GM23338 (cell line): ENCODE measurements at regions not wholly inside any gene's neighbourhood (a gene's known extent, or its start where the extent isn't known, plus 50 kb on each side); places are given as distances from the start of the nearest gene placed in this dataset.

Experiments
- ATAC-seq: fragments of 200-7000 bp; cut with Tn5 transposase; 3 replicates; pipeline ENCODE4 v1.9.1; 2020
- DNase-seq: peaks from one replicate; pipeline ENCODE4 v3.0.0-alpha.2; 2015; ENCODE audit warnings: low spot score
- H2AFZ ChIP-seq: fragments of 200-600 bp; sonication (generic); 2 replicates; pipeline ENCODE4 v1.8.0; 2016; ENCODE audit warnings: antibody characterized with exemption, mild to moderate bottlenecking, moderate library complexity
- H3F3A ChIP-seq: fragments of 200-600 bp; sonication (generic); replicated peaks from 2 replicates; pipeline ENCODE4 v1.8.0; 2017; ENCODE audit warnings: antibody characterized with exemption, mixed run types, low read depth
- H3K27ac ChIP-seq: fragments of 200-600 bp; sonication (generic); 2 replicates; pipeline ENCODE4 v1.6.1; 2016; ENCODE audit warnings: low read depth
- H3K27me3 ChIP-seq: fragments of 200-600 bp; sonication (generic); 2 replicates; pipeline ENCODE4 v1.8.0; 2016; ENCODE audit warnings: mild to moderate bottlenecking, mixed run types, moderate library complexity; ENCODE audit not compliant: insufficient read depth
- H3K36me3 ChIP-seq: fragments of 200-600 bp; sonication (generic); 2 replicates; pipeline ENCODE4 v1.8.0; 2016; ENCODE audit warnings: mild to moderate bottlenecking; ENCODE audit not compliant: insufficient read depth
- H3K4me1 ChIP-seq: fragments of 200-600 bp; sonication (generic); 2 replicates; pipeline ENCODE4 v1.8.0; 2016; ENCODE audit warnings: mild to moderate bottlenecking, moderate library complexity; ENCODE audit not compliant: insufficient read depth
- H3K4me2 ChIP-seq: fragments of 200-600 bp; sonication (generic); 2 replicates; pipeline ENCODE4 v1.7.1; 2017; ENCODE audit warnings: mixed run types
- H3K4me3 ChIP-seq: fragments of 200-600 bp; sonication (generic); 2 replicates; pipeline ENCODE4 v1.6.1; 2016; ENCODE audit warnings: mixed run types
- H3K79me2 ChIP-seq: fragments of 200-600 bp; sonication (generic); replicated peaks from 2 replicates; pipeline ENCODE4 v1.8.0; 2017; ENCODE audit warnings: mild to moderate bottlenecking; ENCODE audit not compliant: insufficient read depth
- H3K9me2 ChIP-seq: fragments of 200-600 bp; sonication (generic); 2 replicates; pipeline ENCODE4 v1.8.0; 2017; ENCODE audit not compliant: insufficient read depth
- H4K20me1 ChIP-seq: fragments of 200-600 bp; sonication (generic); replicated peaks from 2 replicates; pipeline ENCODE4 v1.8.0; 2017; ENCODE audit warnings: mild to moderate bottlenecking; ENCODE audit not compliant: insufficient read depth
- H3K27ac Mint-ChIP-seq: 2 replicates; pipeline ENCODE4 v1.8.0; 2020; ENCODE audit warnings: inconsistent platforms, mild to moderate bottlenecking, moderate library complexity, mixed read lengths
- H3K27me3 Mint-ChIP-seq: 3 replicates; pipeline ENCODE4 v1.8.0; 2022; ENCODE audit warnings: low read depth, mild to moderate bottlenecking, moderate library complexity, mixed read lengths, inconsistent platforms; ENCODE audit not compliant: insufficient read depth, poor library complexity
- H3K36me3 Mint-ChIP-seq: 3 replicates; pipeline ENCODE4 v1.8.0; 2021; ENCODE audit warnings: low read depth, mild to moderate bottlenecking, inconsistent platforms, moderate library complexity, mixed read lengths
- H3K4me1 Mint-ChIP-seq: 3 replicates; pipeline ENCODE4 v1.8.0; 2020; ENCODE audit warnings: mild to moderate bottlenecking, inconsistent platforms, mixed read lengths
- H3K4me3 Mint-ChIP-seq: 3 replicates; pipeline ENCODE4 v1.8.0; 2021; ENCODE audit warnings: moderate library complexity, mild to moderate bottlenecking, inconsistent platforms, mixed read lengths
- H3K9me3 Mint-ChIP-seq: 3 replicates; pipeline ENCODE4 v1.8.0; 2020; ENCODE audit warnings: moderate library complexity, mild to moderate bottlenecking, inconsistent platforms, mixed read lengths
- CREB1 ChIP-seq: fragments of 250-450 bp; sonication (Bioruptor Pico); IDR thresholded peaks from 2 replicates; pipeline ENCODE4 v1.5.0; 2020; ENCODE audit warnings: low read depth, mild to moderate bottlenecking, moderate library complexity
- EZH2 ChIP-seq: fragments of 200-600 bp; sonication (generic); IDR thresholded peaks from one replicate; pipeline ENCODE4 v1.8.0; 2017; ENCODE audit warnings: antibody characterized with exemption, mild to moderate bottlenecking, low read depth; ENCODE audit not compliant: unreplicated experiment
- EZH2phosphoT487 ChIP-seq: fragments of 200-600 bp; sonication (generic); IDR thresholded peaks from one replicate; pipeline ENCODE4 v1.8.1; 2018; ENCODE audit warnings: antibody characterized with exemption; ENCODE audit not compliant: unreplicated experiment
- JUNB ChIP-seq: IDR thresholded peaks from one replicate; pipeline ENCODE4 v1.6.1; 2016; ENCODE audit warnings: antibody characterized with exemption; ENCODE audit not compliant: unreplicated experiment
- NANOG ChIP-seq: IDR thresholded peaks from 2 replicates; pipeline ENCODE4 v1.6.1; 2016; ENCODE audit warnings: antibody characterized with exemption, borderline replicate concordance
- POLR2AphosphoS5 ChIP-seq: IDR thresholded peaks from 2 replicates; pipeline ENCODE4 v1.6.1; 2016; ENCODE audit warnings: antibody characterized with exemption, low read depth
- STAT1 ChIP-seq: IDR thresholded peaks from one replicate; pipeline ENCODE4 v1.6.1; 2016; ENCODE audit warnings: antibody characterized with exemption; ENCODE audit not compliant: unreplicated experiment
- ZNF114 ChIP-seq: fragments of 250-450 bp; sonication (Bioruptor Pico); IDR thresholded peaks from 2 replicates; pipeline ENCODE4 v1.5.0; 2020; ENCODE audit warnings: mild to moderate bottlenecking, moderate library complexity
- TF ChIP-seq, protein P1 (sequence below): IDR thresholded peaks from 2 replicates; pipeline ENCODE4 v1.6.1; 2016; ENCODE audit warnings: antibody characterized with exemption
- TF ChIP-seq, protein P2 (sequence below), 2 experiments: fragments of 200-600 bp in 1 of 2; sonication (generic) in 1 of 2; conservative IDR thresholded peaks; 2 replicates each; pipeline versions ENCODE4 v1.5.1 to v1.6.1; 2016 to 2017; ENCODE audit warnings: antibody characterized with exemption in 2 of 2, low read depth in 2 of 2, mild to moderate bottlenecking in 2 of 2, moderate library complexity in 1 of 2
- TF ChIP-seq, protein P3 (sequence below): IDR thresholded peaks from one replicate; pipeline ENCODE4 v1.6.1; 2018; ENCODE audit warnings: antibody characterized with exemption; ENCODE audit not compliant: unreplicated experiment

DNA sequence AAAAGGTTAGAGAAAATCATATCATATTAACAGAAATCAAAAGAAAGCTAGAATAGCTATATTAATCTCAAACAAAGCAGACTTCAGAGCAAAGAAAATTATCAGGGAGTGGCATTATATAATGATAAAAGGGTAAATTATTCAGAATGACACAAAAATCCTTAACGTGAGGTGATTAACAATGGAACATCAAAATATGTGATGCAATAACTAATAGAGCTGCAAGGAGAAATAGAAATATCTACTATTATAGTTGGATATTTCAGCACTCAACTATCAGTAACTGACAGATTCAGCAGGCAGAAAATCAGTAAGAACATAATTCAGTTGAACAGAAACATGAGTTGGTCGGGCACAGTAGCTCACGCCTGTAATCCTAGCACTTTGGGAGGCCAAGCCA lies 275.1 kb upstream of the FSIP2 start:
- H3K79me2 ChIP-seq: no peaks in the 10 kb centered on the region
- H3K27ac ChIP-seq: no peak overlapping the region
- Mint-ChIP-seq H3K4me3 (no peak overlapping the region), H3K9me3 (no peaks in the 10 kb centered on the region; the same call in 2 of the 3 replicates), H3K36me3 (no peaks in the 10 kb centered on the region; the same call in 1 of the 3 replicates), H3K4me1 (no peaks in the 10 kb centered on the region), H3K27me3 (no peaks in the 10 kb centered on the region), H3K27ac (no peak overlapping the region)
- H3K4me3 ChIP-seq: no peak overlapping the region
- no peaks in the 10 kb centered on the region for H4K20me1 ChIP-seq
- DNase-seq (no peak), ATAC-seq (no peak)
- H3F3A ChIP-seq: no peaks in the 10 kb centered on the region
- no peaks in the 10 kb centered on the region for H3K27me3 ChIP-seq
- no peak overlapping the region for H2AFZ ChIP-seq
- H3K9me2 ChIP-seq: no peaks in the 10 kb centered on the region
- no peak overlapping the region for H3K4me2 ChIP-seq
- no peaks in the 10 kb centered on the region for H3K36me3 ChIP-seq
- H3K4me1 ChIP-seq: no peaks in the 10 kb centered on the region
- no peak for TF ChIP-seq POLR2AphosphoS5
- no peak for TF ChIP-seq JUNB
- TF ChIP-seq STAT1: no peak
- TF ChIP-seq, protein P1, sequence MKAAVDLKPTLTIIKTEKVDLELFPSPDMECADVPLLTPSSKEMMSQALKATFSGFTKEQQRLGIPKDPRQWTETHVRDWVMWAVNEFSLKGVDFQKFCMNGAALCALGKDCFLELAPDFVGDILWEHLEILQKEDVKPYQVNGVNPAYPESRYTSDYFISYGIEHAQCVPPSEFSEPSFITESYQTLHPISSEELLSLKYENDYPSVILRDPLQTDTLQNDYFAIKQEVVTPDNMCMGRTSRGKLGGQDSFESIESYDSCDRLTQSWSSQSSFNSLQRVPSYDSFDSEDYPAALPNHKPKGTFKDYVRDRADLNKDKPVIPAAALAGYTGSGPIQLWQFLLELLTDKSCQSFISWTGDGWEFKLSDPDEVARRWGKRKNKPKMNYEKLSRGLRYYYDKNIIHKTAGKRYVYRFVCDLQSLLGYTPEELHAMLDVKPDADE: no peak

- Mint-ChIP-seq H3K4me3 (no peak overlapping the region), H3K27ac (no peak overlapping the region), H3K4me1 (no peaks in the 10 kb centered on the region), H3K36me3 (no peaks in the 10 kb centered on the region; the same call in 1 of the 3 replicates), H3K27me3 (no peaks in the 10 kb centered on the region), H3K9me3 (no peaks in the 10 kb centered on the region; the same call in 2 of the 3 replicates)
- H3K4me3 ChIP-seq: no peak overlapping the region
- H2AFZ ChIP-seq: no peak overlapping the region
- no peaks in the 10 kb centered on the region for H3K27me3 ChIP-seq
- no peaks in the 10 kb centered on the region for H3K36me3 ChIP-seq
- H3K4me1 ChIP-seq: no peaks in the 10 kb centered on the region
- DNase-seq (no peak), ATAC-seq (no peak)
- no peak overlapping the region for H3K4me2 ChIP-seq
- no peaks in the 10 kb centered on the region for H3F3A ChIP-seq
- H3K9me2 ChIP-seq: no peaks in the 10 kb centered on the region
- no peaks in the 10 kb centered on the region for H4K20me1 ChIP-seq
- no peaks in the 10 kb centered on the region for H3K79me2 ChIP-seq
- no peak overlapping the region for H3K27ac ChIP-seq
- TF ChIP-seq NANOG (no peak), STAT1 (no peak), EZH2phosphoT487 (no peak), CREB1 (CRISPR knock-in tag) (no peak), ZNF114 (no peak), POLR2AphosphoS5 (no peak), EZH2 (no peak)
- TF ChIP-seq, protein P2, sequence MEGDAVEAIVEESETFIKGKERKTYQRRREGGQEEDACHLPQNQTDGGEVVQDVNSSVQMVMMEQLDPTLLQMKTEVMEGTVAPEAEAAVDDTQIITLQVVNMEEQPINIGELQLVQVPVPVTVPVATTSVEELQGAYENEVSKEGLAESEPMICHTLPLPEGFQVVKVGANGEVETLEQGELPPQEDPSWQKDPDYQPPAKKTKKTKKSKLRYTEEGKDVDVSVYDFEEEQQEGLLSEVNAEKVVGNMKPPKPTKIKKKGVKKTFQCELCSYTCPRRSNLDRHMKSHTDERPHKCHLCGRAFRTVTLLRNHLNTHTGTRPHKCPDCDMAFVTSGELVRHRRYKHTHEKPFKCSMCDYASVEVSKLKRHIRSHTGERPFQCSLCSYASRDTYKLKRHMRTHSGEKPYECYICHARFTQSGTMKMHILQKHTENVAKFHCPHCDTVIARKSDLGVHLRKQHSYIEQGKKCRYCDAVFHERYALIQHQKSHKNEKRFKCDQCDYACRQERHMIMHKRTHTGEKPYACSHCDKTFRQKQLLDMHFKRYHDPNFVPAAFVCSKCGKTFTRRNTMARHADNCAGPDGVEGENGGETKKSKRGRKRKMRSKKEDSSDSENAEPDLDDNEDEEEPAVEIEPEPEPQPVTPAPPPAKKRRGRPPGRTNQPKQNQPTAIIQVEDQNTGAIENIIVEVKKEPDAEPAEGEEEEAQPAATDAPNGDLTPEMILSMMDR (conservative IDR thresholded peaks at IDR 0.05; ENCODE audit: low read depth in 2 of 2): no peak
- TF ChIP-seq, protein P3, sequence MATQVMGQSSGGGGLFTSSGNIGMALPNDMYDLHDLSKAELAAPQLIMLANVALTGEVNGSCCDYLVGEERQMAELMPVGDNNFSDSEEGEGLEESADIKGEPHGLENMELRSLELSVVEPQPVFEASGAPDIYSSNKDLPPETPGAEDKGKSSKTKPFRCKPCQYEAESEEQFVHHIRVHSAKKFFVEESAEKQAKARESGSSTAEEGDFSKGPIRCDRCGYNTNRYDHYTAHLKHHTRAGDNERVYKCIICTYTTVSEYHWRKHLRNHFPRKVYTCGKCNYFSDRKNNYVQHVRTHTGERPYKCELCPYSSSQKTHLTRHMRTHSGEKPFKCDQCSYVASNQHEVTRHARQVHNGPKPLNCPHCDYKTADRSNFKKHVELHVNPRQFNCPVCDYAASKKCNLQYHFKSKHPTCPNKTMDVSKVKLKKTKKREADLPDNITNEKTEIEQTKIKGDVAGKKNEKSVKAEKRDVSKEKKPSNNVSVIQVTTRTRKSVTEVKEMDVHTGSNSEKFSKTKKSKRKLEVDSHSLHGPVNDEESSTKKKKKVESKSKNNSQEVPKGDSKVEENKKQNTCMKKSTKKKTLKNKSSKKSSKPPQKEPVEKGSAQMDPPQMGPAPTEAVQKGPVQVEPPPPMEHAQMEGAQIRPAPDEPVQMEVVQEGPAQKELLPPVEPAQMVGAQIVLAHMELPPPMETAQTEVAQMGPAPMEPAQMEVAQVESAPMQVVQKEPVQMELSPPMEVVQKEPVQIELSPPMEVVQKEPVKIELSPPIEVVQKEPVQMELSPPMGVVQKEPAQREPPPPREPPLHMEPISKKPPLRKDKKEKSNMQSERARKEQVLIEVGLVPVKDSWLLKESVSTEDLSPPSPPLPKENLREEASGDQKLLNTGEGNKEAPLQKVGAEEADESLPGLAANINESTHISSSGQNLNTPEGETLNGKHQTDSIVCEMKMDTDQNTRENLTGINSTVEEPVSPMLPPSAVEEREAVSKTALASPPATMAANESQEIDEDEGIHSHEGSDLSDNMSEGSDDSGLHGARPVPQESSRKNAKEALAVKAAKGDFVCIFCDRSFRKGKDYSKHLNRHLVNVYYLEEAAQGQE: no peak
- TF ChIP-seq, protein P1: no peak
Measured at GRCh38 chr2:185466915-185467314, 271.7 kb upstream of the FSIP2 start.
